Suppressor macrophage treated with lipopolysaccharide for 1 hour (primary cell): ENCODE measurements at regions not wholly inside any gene's neighbourhood (a gene's known extent, or its start where the extent isn't known, plus 50 kb on each side); places are given as distances from the start of the nearest gene placed in this dataset.

Experiments
- DNase-seq, 3 donors: peaks; one replicate each; pipeline ENCODE4 v3.0.0-alpha.2; 2020 to 2022

GRCh38 chr18:77996737-77997136, 747.1 kb downstream of the GALR1 start:
- DNase-seq, result no peak

- no peak for DNase-seq
These were observed 752.2 kb downstream of the GALR1 start for GRCh38 chr18:78001811-78002210.

- no peak for DNase-seq
These were observed 756.5 kb downstream of the GALR1 start for GRCh38 chr18:78006006-78006773.

- DNase-seq, result no peak
These were observed 757.2 kb downstream of the GALR1 start for GRCh38 chr18:78006774-78007260.

GRCh38 chr18:78010363-78010762, 760.7 kb downstream of the GALR1 start:
- no peak for DNase-seq

GRCh38 chr18:78017869-78018268, 768.2 kb downstream of the GALR1 start:
- DNase-seq, result no peak

- no peak for DNase-seq
These were observed 771.5 kb downstream of the GALR1 start for GRCh38 chr18:78021196-78021595.

GRCh38 chr18:78031589-78031988, 781.9 kb downstream of the GALR1 start:
- DNase-seq, result no peak

- no peak for DNase-seq
These were observed 782.3 kb downstream of the GALR1 start for GRCh38 chr18:78031991-78032390.

- DNase-seq, result no peak
These were observed 782.9 kb downstream of the GALR1 start for GRCh38 chr18:78032574-78032973.

- DNase-seq, result no peak
These were observed 785.1 kb downstream of the GALR1 start for GRCh38 chr18:78034755-78035154.

GRCh38 chr18:78041218-78041617, 791.6 kb downstream of the GALR1 start:
- no peak for DNase-seq

- no peak for DNase-seq
These were observed 797.0 kb downstream of the GALR1 start for GRCh38 chr18:78046631-78047030.

- DNase-seq, result no peak
These were observed 799.6 kb downstream of the GALR1 start for GRCh38 chr18:78049281-78049680.

GRCh38 chr18:78054801-78055200, 805.2 kb downstream of the GALR1 start:
- no peak for DNase-seq

- DNase-seq, result no peak
These were observed 806.4 kb downstream of the GALR1 start for GRCh38 chr18:78056011-78056410.

- DNase-seq, result no peak
These were observed 820.4 kb downstream of the GALR1 start for GRCh38 chr18:78069784-78070664.

- DNase-seq, result no peak
These were observed 821.6 kb downstream of the GALR1 start for GRCh38 chr18:78071166-78071710.

- no peak for DNase-seq
These were observed 822.1 kb downstream of the GALR1 start for GRCh38 chr18:78071776-78072175.

- no peak for DNase-seq
These were observed 822.7 kb downstream of the GALR1 start for GRCh38 chr18:78072375-78072774.

- no peak for DNase-seq
These were observed 823.6 kb downstream of the GALR1 start for GRCh38 chr18:78073275-78073674.

- DNase-seq, result no peak
These were observed 824.9 kb downstream of the GALR1 start for GRCh38 chr18:78074400-78075020.

- no peak for DNase-seq
These were observed 830.4 kb downstream of the GALR1 start for GRCh38 chr18:78080081-78080480.
